Transverse colon (tissue), 4 donors: ENCODE measurements at regions not wholly inside any gene's neighbourhood (a gene's known extent, or its start where the extent isn't known, plus 50 kb on each side); places are given as distances from the start of the nearest gene placed in this dataset.
"Not testable (repeated sequence)": the region's sequence is repeated elsewhere in the genome, so short reads cannot be mapped to it uniquely, and the experiment has no call there.

Experiments
- DNase-seq: peaks from one replicate; pipeline ENCODE4 v3.0.0-alpha.2; 2019
- H3K27ac ChIP-seq, 4 donors: fragments of 200-600 bp; sonication (generic); 2 replicates each; pipeline ENCODE4 v1.5.1; 2016 to 2018; ENCODE audit warnings: inconsistent platforms in 4 of 4
- H3K27me3 ChIP-seq: fragments of 200-600 bp; sonication (generic); 2 replicates; pipeline ENCODE4 v1.5.1; 2017; ENCODE audit warnings: inconsistent platforms
- H3K36me3 ChIP-seq, 4 donors: fragments of 200-600 bp; sonication (generic); 2 replicates each; pipeline ENCODE4 v1.5.1; 2017 to 2019; ENCODE audit warnings: inconsistent platforms in 4 of 4
- H3K4me1 ChIP-seq, 4 donors: fragments of 200-600 bp; sonication (generic); 2 replicates each; pipeline ENCODE4 v1.5.1; 2017 to 2020; ENCODE audit warnings: inconsistent platforms in 4 of 4
- H3K4me3 ChIP-seq, 4 donors: fragments of 200-600 bp; sonication (generic); 1 replicate in 1 of 4; 2 replicates in 3 of 4; pipeline versions ENCODE4 v1.5.1 to v1.6.1; 2017 to 2019; ENCODE audit warnings: inconsistent platforms in 4 of 4
- H3K9me3 ChIP-seq, 2 donors: fragments of 200-600 bp; sonication (generic); 2 replicates each; pipeline ENCODE4 v1.5.1; 2017 to 2019; ENCODE audit warnings: inconsistent platforms in 2 of 2
- CTCF ChIP-seq, 5 experiments: fragments of 200-600 bp in 3 of 5; fragments of 450-650 bp in 2 of 5; sonication (generic) in 3 of 5; IDR thresholded peaks; 1 replicate in 2 of 5; 2 replicates in 3 of 5; pipeline ENCODE4 v1.5.1; 2016 to 2017; ENCODE audit warnings: antibody characterized with exemption in 5 of 5, inconsistent platforms in 3 of 5, mild to moderate bottlenecking in 2 of 5, moderate library complexity in 1 of 5
- EP300 ChIP-seq: sonication (generic); formaldehyde crosslinking; IDR thresholded peaks from one replicate; pipeline ENCODE4 v1.6.1; 2017; ENCODE audit warnings: antibody characterized with exemption, low read depth
- POLR2A ChIP-seq: fragments of 450-650 bp; IDR thresholded peaks from one replicate; pipeline ENCODE4 v1.6.1; 2016; ENCODE audit warnings: antibody characterized with exemption, mild to moderate bottlenecking, moderate library complexity
- POLR2AphosphoS5 ChIP-seq, 3 donors: sonication (generic); formaldehyde crosslinking; IDR thresholded peaks; one replicate each; pipeline ENCODE4 v1.6.1; 2016; ENCODE audit warnings: antibody characterized with exemption in 3 of 3
- WGBS, 2 donors: methylation state at CpG; one replicate each; pipeline ENCODE4 v1.1.5; 2018; ENCODE audit warnings: low coverage in 1 of 2; 5-methylcytosine and 5-hydroxymethylcytosine counted together
- in situ Hi-C, 4 donors: fragments of 200-750 bp; cut with MboI; loops; one replicate each; pipeline versions ENCODE4 v1.15.0 to v1.15.1; 2017; ENCODE audit warnings: low sequenced_read_pairs in 3 of 4, low pct_ligation_motif_present in 1 of 4, low pct_unique_long_range_greater_than_20kb in 1 of 4
- intact Hi-C: fragments of 100-400 bp; cut with DNase I; formaldehyde crosslinking; loops from one replicate; pipeline ENCODE4 v1.15.1; 2023; ENCODE audit warnings: low total_unique reads

- TF ChIP-seq POLR2AphosphoS5 (IDR thresholded peaks at IDR 0.05) (no peak), POLR2A (no peak), CTCF (IDR thresholded peaks at IDR 0.05) (no peak), EP300 (no peak)
- WGBS, 2 donors = 89 to 92% methylated on average over 8 to 22 of the region's 22 CpGs
- intact Hi-C loops (no loop called here), in situ Hi-C loops (no loop called here)
- Histone ChIP-seq H3K4me3 (no peak overlapping the region), H3K27ac (no peak overlapping the region), H3K4me1 (no peaks in the 10 kb centered on the region), H3K36me3 (no peaks in the 10 kb centered on the region), H3K9me3 (no peaks in the 10 kb centered on the region), H3K27me3 (no peaks in the 10 kb centered on the region)
- no peak for DNase-seq
Observed at GRCh38 chr3:164004205-164004604, 1074.1 kb downstream of the SI start.

GRCh38 chr3:164003016-164003415 lies 1075.3 kb downstream of the SI start:
- H3K27me3 ChIP-seq, intact Hi-C loops, H3K27ac ChIP-seq, H3K36me3 ChIP-seq, H3K4me1 ChIP-seq, DNase-seq, in situ Hi-C loops, H3K4me3 ChIP-seq, H3K9me3 ChIP-seq: not testable (repeated sequence)
- WGBS, 2 donors = 93% methylated on average over 20 of the region's 21 CpGs; no CpG with 5 or more reads in 1 of the 2 donors

- Histone ChIP-seq H3K27me3 (no peaks in the 10 kb centered on the region), H3K27ac (no peak overlapping the region), H3K9me3 (no peaks in the 10 kb centered on the region), H3K4me3 (no peak overlapping the region), H3K4me1 (no peaks in the 10 kb centered on the region), H3K36me3 (no peaks in the 10 kb centered on the region)
- in situ Hi-C loops = no loop called here
- TF ChIP-seq EP300 (no peak), CTCF (IDR thresholded peaks at IDR 0.05) (no peak), POLR2A (no peak), POLR2AphosphoS5 (IDR thresholded peaks at IDR 0.05) (no peak)
- no peak for DNase-seq
- 78 to 82% methylated on average over 6 of the region's 6 CpGs for WGBS, 2 donors
- intact Hi-C loops = no loop called here
Observed at GRCh38 chr3:163983940-163984339, 1094.4 kb downstream of the SI start.

- no peak overlapping the region for H3K4me3 ChIP-seq
- no peaks in the 10 kb centered on the region for H3K4me1 ChIP-seq
- TF ChIP-seq CTCF (IDR thresholded peaks at IDR 0.05) (no peak), POLR2AphosphoS5 (IDR thresholded peaks at IDR 0.05) (no peak), EP300 (no peak), POLR2A (no peak)
- no peak overlapping the region for H3K27ac ChIP-seq
- DNase-seq = no peak
- in situ Hi-C loops (no loop called here), intact Hi-C loops (no loop called here)
- H3K36me3 ChIP-seq = no peaks in the 10 kb centered on the region
- no peaks in the 10 kb centered on the region for H3K27me3 ChIP-seq
- no peaks in the 10 kb centered on the region for H3K9me3 ChIP-seq
Observed at GRCh38 chr3:163971861-163972260, 1106.4 kb downstream of the SI start.

GRCh38 chr3:163957072-163957471 lies 1121.2 kb downstream of the SI start:
- intact Hi-C loops = no loop called here
- H3K9me3 ChIP-seq = no peaks in the 10 kb centered on the region
- TF ChIP-seq CTCF (IDR thresholded peaks at IDR 0.05) (no peak), POLR2A (no peak), EP300 (no peak), POLR2AphosphoS5 (IDR thresholded peaks at IDR 0.05) (no peak)
- no peaks in the 10 kb centered on the region for H3K27me3 ChIP-seq
- no peak overlapping the region for H3K27ac ChIP-seq
- H3K4me1 ChIP-seq = no peaks in the 10 kb centered on the region
- H3K4me3 ChIP-seq = no peak overlapping the region
- H3K36me3 ChIP-seq = no peaks in the 10 kb centered on the region
- DNase-seq = no peak
- in situ Hi-C loops = no loop called here
